Smooth muscle cell (in vitro differentiated cells): ENCODE measurements at regions not wholly inside any gene's neighbourhood (a gene's known extent, or its start where the extent isn't known, plus 50 kb on each side); places are given as distances from the start of the nearest gene placed in this dataset.

ENCODE experiments used
- DNase-seq: peaks from one replicate; lab custom pipeline; 2025; ENCODE audit not compliant: unreplicated experiment; lab: John Stamatoyannopoulos, UW
- H2AFZ ChIP-seq: fragments of 200-600 bp; sonication (generic); 2 replicates; pipeline ENCODE4 v1.6.0; 2016; ENCODE audit warnings: antibody characterized with exemption, low read depth, mild to moderate bottlenecking
- H3F3A ChIP-seq: fragments of 200-600 bp; sonication (generic); 2 replicates; pipeline ENCODE4 v1.6.0; 2017; ENCODE audit warnings: antibody characterized with exemption, low read depth
- H3K27ac ChIP-seq: fragments of 200-600 bp; sonication (generic); 2 replicates; pipeline ENCODE4 v1.5.1; 2016; ENCODE audit warnings: low read depth, mild to moderate bottlenecking
- H3K27me3 ChIP-seq: fragments of 200-600 bp; sonication (generic); 2 replicates; pipeline ENCODE4 v1.6.1; 2016; ENCODE audit warnings: low read depth, mild to moderate bottlenecking
- H3K36me3 ChIP-seq: fragments of 200-600 bp; sonication (generic); 2 replicates; pipeline ENCODE4 v1.5.1; 2016; ENCODE audit warnings: low read depth
- H3K4me1 ChIP-seq: fragments of 200-600 bp; sonication (generic); 2 replicates; pipeline ENCODE4 v1.5.1; 2016; ENCODE audit warnings: low read depth
- H3K4me2 ChIP-seq: fragments of 200-600 bp; sonication (generic); 2 replicates; pipeline ENCODE4 v1.6.0; 2016; ENCODE audit warnings: mild to moderate bottlenecking
- H3K4me3 ChIP-seq: fragments of 200-600 bp; sonication (generic); 2 replicates; pipeline ENCODE4 v1.5.1; 2016; ENCODE audit warnings: mild to moderate bottlenecking
- H3K79me2 ChIP-seq: fragments of 200-600 bp; sonication (generic); 2 replicates; pipeline ENCODE4 v1.6.0; 2016; ENCODE audit warnings: low read depth, mild to moderate bottlenecking
- H3K9ac ChIP-seq: fragments of 200-600 bp; sonication (generic); 2 replicates; pipeline ENCODE4 v1.6.0; 2016; ENCODE audit warnings: low read depth
- H3K9me3 ChIP-seq: fragments of 200-600 bp; sonication (generic); replicated peaks from 2 replicates; pipeline ENCODE4 v1.5.1; 2016; ENCODE audit warnings: low read depth
- H4K20me1 ChIP-seq: fragments of 200-600 bp; sonication (generic); 2 replicates; pipeline ENCODE4 v1.6.0; 2016; ENCODE audit warnings: low read depth
- WGBS: methylation state at CpG from one replicate; pipeline ENCODE4 v1.1.7; 2016; ENCODE audit warnings: low lambda C conversion rate; 5-methylcytosine and 5-hydroxymethylcytosine counted together
- TF ChIP-seq, protein P1 (sequence below): fragments of 200-600 bp; sonication (generic); IDR thresholded peaks from 2 replicates; pipeline ENCODE4 v1.5.1; 2017; ENCODE audit warnings: borderline replicate concordance, mild to moderate bottlenecking, antibody characterized with exemption; ENCODE audit not compliant: insufficient read depth, poor library complexity, severe bottlenecking

DNA sequence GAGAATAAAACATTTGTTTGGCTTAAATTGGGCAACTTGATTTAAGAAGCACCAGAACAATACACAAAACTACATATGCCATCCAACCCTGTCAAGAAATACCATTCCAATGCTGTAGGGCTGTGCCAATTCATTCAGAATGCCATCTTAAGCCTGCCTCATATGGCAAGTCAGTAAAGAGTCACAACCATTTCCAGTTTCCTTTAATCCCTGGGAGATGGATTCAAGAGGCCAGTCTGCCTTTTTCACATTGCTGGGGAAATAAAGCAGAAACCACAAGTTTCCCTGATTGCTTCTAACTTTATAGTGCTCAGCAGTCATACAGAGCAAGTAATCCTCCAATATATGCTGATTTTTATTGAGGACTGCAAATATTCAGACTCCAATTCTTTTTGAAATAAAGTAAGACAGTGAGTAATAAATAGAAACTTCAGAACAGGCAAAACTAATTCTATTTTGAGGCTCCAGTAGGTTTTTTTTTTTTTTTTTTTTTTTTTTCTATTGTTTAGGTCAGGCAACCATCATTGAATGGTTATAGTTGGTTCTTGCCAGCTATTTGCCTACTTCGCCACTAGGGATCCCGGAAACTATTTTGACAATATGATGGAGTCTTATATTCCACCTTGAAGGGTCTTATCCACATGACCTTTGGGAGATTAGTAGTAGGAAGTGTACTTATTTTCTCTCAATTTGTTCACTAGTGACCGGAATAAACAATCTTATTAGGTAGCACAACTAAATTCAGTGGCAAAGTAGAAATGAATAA, 400.9 kb upstream of the MEF2C start:
- no peaks in the 10 kb centered on the region for H3K36me3 ChIP-seq
- TF ChIP-seq, protein P1, sequence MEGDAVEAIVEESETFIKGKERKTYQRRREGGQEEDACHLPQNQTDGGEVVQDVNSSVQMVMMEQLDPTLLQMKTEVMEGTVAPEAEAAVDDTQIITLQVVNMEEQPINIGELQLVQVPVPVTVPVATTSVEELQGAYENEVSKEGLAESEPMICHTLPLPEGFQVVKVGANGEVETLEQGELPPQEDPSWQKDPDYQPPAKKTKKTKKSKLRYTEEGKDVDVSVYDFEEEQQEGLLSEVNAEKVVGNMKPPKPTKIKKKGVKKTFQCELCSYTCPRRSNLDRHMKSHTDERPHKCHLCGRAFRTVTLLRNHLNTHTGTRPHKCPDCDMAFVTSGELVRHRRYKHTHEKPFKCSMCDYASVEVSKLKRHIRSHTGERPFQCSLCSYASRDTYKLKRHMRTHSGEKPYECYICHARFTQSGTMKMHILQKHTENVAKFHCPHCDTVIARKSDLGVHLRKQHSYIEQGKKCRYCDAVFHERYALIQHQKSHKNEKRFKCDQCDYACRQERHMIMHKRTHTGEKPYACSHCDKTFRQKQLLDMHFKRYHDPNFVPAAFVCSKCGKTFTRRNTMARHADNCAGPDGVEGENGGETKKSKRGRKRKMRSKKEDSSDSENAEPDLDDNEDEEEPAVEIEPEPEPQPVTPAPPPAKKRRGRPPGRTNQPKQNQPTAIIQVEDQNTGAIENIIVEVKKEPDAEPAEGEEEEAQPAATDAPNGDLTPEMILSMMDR, result no peak
- peaks cover 31% of the 10 kb centered on the region for H3K4me1 ChIP-seq
- peak overlapping the region; percentile 67 for H3K27ac ChIP-seq
- H3K4me2 ChIP-seq, result peak overlapping the region; percentile 72
- WGBS, result 82% methylated on average over 3 of the region's 3 CpGs
- no peaks in the 10 kb centered on the region for H3K79me2 ChIP-seq
- H3F3A ChIP-seq, result peaks cover 4% of the 10 kb centered on the region
- H4K20me1 ChIP-seq, result no peaks in the 10 kb centered on the region
- H3K9ac ChIP-seq, result no peak overlapping the region
- no peak overlapping the region for H3K4me3 ChIP-seq
- no peak overlapping the region for H2AFZ ChIP-seq
- H3K27me3 ChIP-seq, result no peaks in the 10 kb centered on the region
- no peaks in the 10 kb centered on the region for H3K9me3 ChIP-seq
- no peak for DNase-seq

DNA sequence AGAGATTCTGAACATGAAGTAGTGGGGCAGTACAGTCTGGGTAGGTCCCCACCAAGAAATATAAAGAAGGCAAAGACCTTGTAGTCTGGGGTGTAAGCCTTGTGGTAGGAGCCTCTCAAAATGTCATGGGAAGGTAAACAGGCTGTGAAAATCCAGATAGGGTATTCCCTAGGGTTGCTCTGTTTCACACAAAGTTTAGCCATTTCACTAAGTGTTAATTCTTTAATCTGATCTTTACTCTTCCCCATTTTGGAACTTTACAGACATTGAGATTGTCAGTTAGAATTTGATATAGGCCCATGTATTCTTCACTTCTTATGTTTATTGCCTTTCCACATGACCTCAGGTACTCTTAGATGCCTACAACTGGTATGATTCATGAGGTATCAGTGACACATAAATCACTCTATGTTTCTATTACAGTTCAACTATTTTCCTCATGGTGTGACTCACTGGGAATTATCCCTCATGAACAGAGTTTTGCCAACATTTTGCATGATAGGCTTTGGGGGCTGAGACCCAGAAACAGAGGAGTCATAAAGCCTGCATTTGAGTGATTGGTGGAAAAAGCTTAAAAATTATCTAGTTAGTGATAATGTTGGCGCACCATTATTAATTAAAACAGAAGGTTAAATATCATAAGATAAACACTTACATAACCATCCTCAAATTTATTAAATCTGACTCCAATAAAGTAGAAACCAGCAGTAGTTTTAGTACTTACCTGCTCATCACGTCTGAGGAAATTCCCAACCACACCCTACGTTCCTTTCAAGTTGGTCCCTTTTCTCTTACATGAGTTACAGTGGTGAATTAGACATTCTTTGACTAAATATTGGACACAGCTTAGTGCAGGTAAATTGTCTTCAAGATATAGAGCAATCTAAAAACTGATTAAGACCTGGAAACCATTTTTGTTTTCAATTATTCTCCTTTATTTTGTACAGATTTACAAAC, 399.8 kb upstream of the MEF2C start:
- no peak overlapping the region for H2AFZ ChIP-seq
- H3K27ac ChIP-seq, result peak overlapping the region; percentile 67
- WGBS, result 70% methylated on average over 3 of the region's 3 CpGs
- DNase-seq, result no peak
- H3K4me2 ChIP-seq, result peak overlapping the region; percentile 72
- H3K4me1 ChIP-seq, result peaks cover 31% of the 10 kb centered on the region
- no peaks in the 10 kb centered on the region for H3K9me3 ChIP-seq
- no peaks in the 10 kb centered on the region for H3K79me2 ChIP-seq
- no peaks in the 10 kb centered on the region for H3K36me3 ChIP-seq
- H3F3A ChIP-seq, result peaks cover 4% of the 10 kb centered on the region
- no peak overlapping the region for H3K4me3 ChIP-seq
- no peaks in the 10 kb centered on the region for H3K27me3 ChIP-seq
- H3K9ac ChIP-seq, result no peak overlapping the region
- TF ChIP-seq, protein P1, result no peak
- no peaks in the 10 kb centered on the region for H4K20me1 ChIP-seq

DNA sequence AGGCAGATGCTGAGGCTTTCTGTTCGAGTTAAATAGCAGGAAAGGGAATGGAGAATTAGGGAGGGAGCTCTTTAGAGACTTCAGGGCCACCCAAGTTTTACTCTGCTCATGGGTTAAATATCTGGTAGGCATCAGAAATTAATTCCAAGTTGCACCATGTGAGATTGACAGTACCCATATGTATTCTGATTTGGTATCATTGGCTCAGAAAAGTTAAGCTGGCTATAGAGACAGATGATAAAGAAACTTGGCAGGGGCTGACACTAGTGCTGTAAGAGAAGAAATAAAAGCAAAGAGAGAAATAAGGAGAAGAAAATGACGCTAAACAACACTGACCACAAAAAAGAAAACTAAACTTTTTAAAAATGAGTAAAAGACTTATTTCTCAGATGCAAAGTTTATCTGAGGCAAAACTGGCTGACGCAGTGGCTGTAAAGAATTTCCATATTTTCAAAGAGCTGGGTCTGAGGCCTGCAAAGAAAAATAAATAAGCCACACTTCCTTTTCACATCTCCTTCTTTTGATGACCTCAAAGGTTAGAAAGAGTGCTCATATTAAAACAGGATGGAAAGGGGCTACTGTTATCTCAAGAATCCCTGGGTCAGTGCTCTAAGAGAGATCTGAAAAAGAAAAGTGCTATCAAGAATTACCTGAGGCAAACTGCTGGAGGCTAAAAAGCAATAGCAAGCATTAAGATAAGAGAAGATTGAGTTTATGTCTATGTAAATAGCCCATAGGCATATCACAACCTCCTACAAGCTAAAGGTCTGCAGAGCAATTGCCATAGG, 399.0 kb upstream of the MEF2C start:
- H3K9ac ChIP-seq, result no peak overlapping the region
- peaks cover 4% of the 10 kb centered on the region for H3F3A ChIP-seq
- H2AFZ ChIP-seq, result no peak overlapping the region
- H3K4me2 ChIP-seq, result peak overlapping the region; percentile 72
- no peaks in the 10 kb centered on the region for H3K27me3 ChIP-seq
- no peaks in the 10 kb centered on the region for H3K9me3 ChIP-seq
- peak overlapping the region; percentile 67 for H3K27ac ChIP-seq
- H3K4me3 ChIP-seq, result no peak overlapping the region
- 34% methylated on average over 3 of the region's 3 CpGs for WGBS
- no peak for DNase-seq
- TF ChIP-seq, protein P1, result no peak
- no peaks in the 10 kb centered on the region for H3K79me2 ChIP-seq
- H4K20me1 ChIP-seq, result no peaks in the 10 kb centered on the region
- H3K4me1 ChIP-seq, result peaks cover 31% of the 10 kb centered on the region
- no peaks in the 10 kb centered on the region for H3K36me3 ChIP-seq
